Upper lobe of left lung (tissue), 4 donors: ENCODE measurements at regions not wholly inside any gene's neighbourhood (a gene's known extent, or its start where the extent isn't known, plus 50 kb on each side); places are given as distances from the start of the nearest gene placed in this dataset.

ENCODE experiments used
- EP300 ChIP-seq, 4 donors: sonication (generic); formaldehyde crosslinking; IDR thresholded peaks; one replicate each; pipeline ENCODE4 v1.5.1; 2017; ENCODE audit warnings: antibody characterized with exemption in 4 of 4, control low read depth in 2 of 4
- POLR2A ChIP-seq, 4 donors: fragments of 450-650 bp; IDR thresholded peaks; one replicate each; pipeline ENCODE4 v1.5.1; 2016 to 2017; ENCODE audit warnings: antibody characterized with exemption in 4 of 4, mild to moderate bottlenecking in 2 of 4
- POLR2AphosphoS5 ChIP-seq, 2 donors: sonication (generic); formaldehyde crosslinking; IDR thresholded peaks; one replicate each; pipeline ENCODE4 v1.5.1; 2017; ENCODE audit warnings: antibody characterized with exemption in 2 of 2
- TF ChIP-seq, protein P1 (sequence below), 6 experiments: fragments of 450-650 bp in 4 of 6; fragments of 200-600 bp in 2 of 6; sonication (generic) in 2 of 6; IDR thresholded peaks; one replicate each; pipeline ENCODE4 v1.5.1; 2016 to 2019; ENCODE audit warnings: antibody characterized with exemption in 6 of 6

GRCh38 chr1:55457874-55458273 lies 242.7 kb upstream of the USP24 start:
- TF ChIP-seq, protein P1, sequence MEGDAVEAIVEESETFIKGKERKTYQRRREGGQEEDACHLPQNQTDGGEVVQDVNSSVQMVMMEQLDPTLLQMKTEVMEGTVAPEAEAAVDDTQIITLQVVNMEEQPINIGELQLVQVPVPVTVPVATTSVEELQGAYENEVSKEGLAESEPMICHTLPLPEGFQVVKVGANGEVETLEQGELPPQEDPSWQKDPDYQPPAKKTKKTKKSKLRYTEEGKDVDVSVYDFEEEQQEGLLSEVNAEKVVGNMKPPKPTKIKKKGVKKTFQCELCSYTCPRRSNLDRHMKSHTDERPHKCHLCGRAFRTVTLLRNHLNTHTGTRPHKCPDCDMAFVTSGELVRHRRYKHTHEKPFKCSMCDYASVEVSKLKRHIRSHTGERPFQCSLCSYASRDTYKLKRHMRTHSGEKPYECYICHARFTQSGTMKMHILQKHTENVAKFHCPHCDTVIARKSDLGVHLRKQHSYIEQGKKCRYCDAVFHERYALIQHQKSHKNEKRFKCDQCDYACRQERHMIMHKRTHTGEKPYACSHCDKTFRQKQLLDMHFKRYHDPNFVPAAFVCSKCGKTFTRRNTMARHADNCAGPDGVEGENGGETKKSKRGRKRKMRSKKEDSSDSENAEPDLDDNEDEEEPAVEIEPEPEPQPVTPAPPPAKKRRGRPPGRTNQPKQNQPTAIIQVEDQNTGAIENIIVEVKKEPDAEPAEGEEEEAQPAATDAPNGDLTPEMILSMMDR (IDR thresholded peaks at IDR 0.05): no peak
- TF ChIP-seq EP300 (IDR thresholded peaks at IDR 0.05): no peak
- TF ChIP-seq POLR2A (IDR thresholded peaks at IDR 0.05): no peak
- TF ChIP-seq POLR2AphosphoS5 (IDR thresholded peaks at IDR 0.05): no peak
